GM12878 (cell line): ENCODE measurements at regions not wholly inside any gene's neighbourhood (a gene's known extent, or its start where the extent isn't known, plus 50 kb on each side); places are given as distances from the start of the nearest gene placed in this dataset.

Experiments used
- ATAC-seq: fragments of 200-7000 bp; cut with Tn5 transposase; 3 replicates; pipeline ENCODE4 v1.9.1; 2020; ENCODE audit warnings: mild to moderate bottlenecking, moderate library complexity
- BruUV-seq: library from RNA; stranded (reverse); fragments of 400-500 nt; replicated peaks from 2 replicates; lab custom pipeline; 2021; lab: Mats Ljungman, UMichigan
- CTCF ChIA-PET: fragments of 300-600 bp; sonication (Branson Sonifier 250); formaldehyde crosslinking; extraction: SDS; loops from one replicate; lab custom pipeline; 2021; ENCODE audit warnings: inconsistent platforms; lab: Yijun Ruan, JAX
- POLR2A ChIA-PET: fragments of 350-600 bp; formaldehyde crosslinking; extraction: SDS; loops from one replicate; lab custom pipeline; 2021; ENCODE audit warnings: inconsistent platforms; lab: Charles Lee
- RAD21 ChIA-PET: fragments of 300-600 bp; sonication (Branson Sonifier 250); formaldehyde crosslinking; loops from one replicate; lab custom pipeline; 2023; ENCODE audit warnings: antibody characterized with exemption; ENCODE audit not compliant: unreplicated experiment; lab: Charles Lee
- SMC1A ChIA-PET: fragments of 300-600 bp; sonication (Branson Sonifier 250); formaldehyde crosslinking; loops from one replicate; lab custom pipeline; 2023; ENCODE audit not compliant: unreplicated experiment, uncharacterized antibody; lab: Charles Lee
- DNase-seq: peaks from one replicate; pipeline ENCODE4 v3.0.0-alpha.2; 2011; ENCODE audit warnings: low read depth, low spot score
- FAIRE-seq: peaks from 3 replicates; lab custom pipeline; 2011; peaks lifted over from hg19 to GRCh38; lab: Jason Lieb, UNC
- H2AFZ ChIP-seq: 2 replicates; pipeline ENCODE4 v1.6.0; 2011; ENCODE audit warnings: low read depth, low read length, control low read depth; ENCODE audit not compliant: control insufficient read depth
- H3K27ac ChIP-seq: 2 replicates; pipeline ENCODE4 v1.5.1; 2011; ENCODE audit warnings: control low read depth; ENCODE audit not compliant: control insufficient read depth, insufficient read depth
- H3K27me3 ChIP-seq, 2 experiments: replicated peaks in 1 of 2; 2 replicates each; pipeline versions ENCODE4 v1.6.0 to v1.6.1; 2011; ENCODE audit warnings: low read length in 1 of 2; ENCODE audit not compliant: control insufficient read depth in 2 of 2, insufficient read depth in 2 of 2
- H3K36me3 ChIP-seq, 2 experiments: 2 replicates each; pipeline ENCODE4 v1.5.1; 2011; ENCODE audit warnings: low read length in 1 of 2; ENCODE audit not compliant: control insufficient read depth in 2 of 2, insufficient read depth in 2 of 2
- H3K4me1 ChIP-seq: 2 replicates; pipeline ENCODE4 v1.6.1; 2011; ENCODE audit warnings: mild to moderate bottlenecking, low read length, moderate library complexity, mixed read lengths; ENCODE audit not compliant: control insufficient read depth, insufficient read depth
- H3K4me2 ChIP-seq: 2 replicates; pipeline ENCODE4 v1.6.0; 2011; ENCODE audit warnings: control low read depth; ENCODE audit not compliant: control insufficient read depth, insufficient read depth
- H3K4me3 ChIP-seq: fragments of 200-600 bp; sonication (generic); 2 replicates; pipeline ENCODE4 v1.5.1; 2016
- H3K79me2 ChIP-seq: 2 replicates; pipeline ENCODE4 v1.6.0; 2011; ENCODE audit warnings: low read length; ENCODE audit not compliant: control insufficient read depth, insufficient read depth
- H3K9ac ChIP-seq: 2 replicates; pipeline ENCODE4 v1.8.0; 2011; ENCODE audit warnings: low read length, control low read depth, mixed read lengths; ENCODE audit not compliant: control insufficient read depth, insufficient read depth
- H3K9me3 ChIP-seq: replicated peaks from 3 replicates; pipeline ENCODE4 v1.5.1; 2011; ENCODE audit warnings: mild to moderate bottlenecking, low read length; ENCODE audit not compliant: control insufficient read depth, insufficient read depth
- H4K20me1 ChIP-seq: 2 replicates; pipeline ENCODE4 v1.6.0; 2011; ENCODE audit not compliant: control insufficient read depth, insufficient read depth
- JUND ChIP-seq: IDR thresholded peaks from 2 replicates; pipeline ENCODE4 v1.6.1; 2012; ENCODE audit warnings: low read depth, mild to moderate bottlenecking, low read length, improper control_type of control experiment, moderate library complexity
- SUPT20H ChIP-seq: IDR thresholded peaks from 2 replicates; pipeline ENCODE4 v1.6.1; 2011; ENCODE audit warnings: low read depth, mild to moderate bottlenecking, low read length, moderate library complexity, borderline replicate concordance; ENCODE audit not compliant: control insufficient read depth
- ZNF207 ChIP-seq: fragments of 450-650 bp; IDR thresholded peaks from 2 replicates; pipeline ENCODE4 v1.6.1; 2014; ENCODE audit warnings: antibody characterized with exemption, mild to moderate bottlenecking, borderline replicate concordance
- ZSCAN29 ChIP-seq: fragments of 450-650 bp; IDR thresholded peaks from 2 replicates; pipeline ENCODE4 v1.6.1; 2017; ENCODE audit warnings: mild to moderate bottlenecking, moderate library complexity
- WGBS: methylation state at CpG from one replicate; pipeline ENCODE4 v1.1.6; 2016; ENCODE audit warnings: low lambda C conversion rate; ENCODE audit not compliant: insufficient replicate concordance, insufficient coverage; ENCODE audit errors: missing lambda C conversion rate; 5-methylcytosine and 5-hydroxymethylcytosine counted together
- in situ Hi-C: fragments of 300-500 bp; cut with MboI; formaldehyde crosslinking; loops from 9 replicates; pipeline ENCODE4 v1.14.3; 2018; ENCODE audit warnings: mixed read lengths
- intact Hi-C: fragments of 100-400 bp; cut with micrococcal nuclease; formaldehyde crosslinking; loops from one replicate; pipeline ENCODE4 v1.14.2; 2022; ENCODE audit not compliant: unreplicated experiment
- TF ChIP-seq, protein P1 (sequence below): fragments of 450-650 bp; formaldehyde crosslinking; IDR thresholded peaks from 2 replicates; pipeline ENCODE4 v1.4.0; 2020; ENCODE audit warnings: mild to moderate bottlenecking, moderate library complexity

DNA sequence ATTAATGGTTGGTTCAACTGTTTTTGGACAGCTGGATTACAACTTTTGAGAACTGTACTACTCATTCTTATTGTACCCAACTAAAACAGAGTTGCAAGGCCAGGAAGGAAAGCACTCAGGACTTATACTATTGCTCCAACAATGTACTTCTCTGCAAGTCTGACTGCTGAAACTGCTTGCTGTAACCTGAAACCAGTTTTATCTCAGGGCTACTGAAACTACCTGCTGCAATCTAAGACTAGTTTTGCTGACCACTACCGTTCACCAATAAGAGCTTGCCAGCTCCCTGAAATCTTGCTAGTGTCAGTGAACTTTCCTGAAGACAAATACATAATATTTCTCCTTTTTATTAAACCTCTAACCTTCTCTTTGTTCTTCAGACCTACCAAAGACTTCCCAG lies 157.3 kb downstream of the CDCA7 start:
- Histone ChIP-seq H3K27ac (no peak overlapping the region), H3K9ac (no peak overlapping the region), H3K4me2 (no peak overlapping the region), H3K4me1 (no peaks in the 10 kb centered on the region), H3K9me3 (no peaks in the 10 kb centered on the region), H3K4me3 (no peak overlapping the region), H3K27me3 (no peaks in the 10 kb centered on the region), H3K36me3 (no peaks in the 10 kb centered on the region), H2AFZ (no peak overlapping the region), H4K20me1 (no peaks in the 10 kb centered on the region), H3K79me2 (no peaks in the 10 kb centered on the region)
- intact Hi-C loops (no loop called here), in situ Hi-C loops (no loop called here)
- no peak for ATAC-seq
- DNase-seq = no peak
- ChIA-PET RAD21 (no interaction called here), CTCF (no interaction called here), POLR2A (no interaction called here), SMC1A (no interaction called here)
- FAIRE-seq = no peak
- TF ChIP-seq, protein P1, sequence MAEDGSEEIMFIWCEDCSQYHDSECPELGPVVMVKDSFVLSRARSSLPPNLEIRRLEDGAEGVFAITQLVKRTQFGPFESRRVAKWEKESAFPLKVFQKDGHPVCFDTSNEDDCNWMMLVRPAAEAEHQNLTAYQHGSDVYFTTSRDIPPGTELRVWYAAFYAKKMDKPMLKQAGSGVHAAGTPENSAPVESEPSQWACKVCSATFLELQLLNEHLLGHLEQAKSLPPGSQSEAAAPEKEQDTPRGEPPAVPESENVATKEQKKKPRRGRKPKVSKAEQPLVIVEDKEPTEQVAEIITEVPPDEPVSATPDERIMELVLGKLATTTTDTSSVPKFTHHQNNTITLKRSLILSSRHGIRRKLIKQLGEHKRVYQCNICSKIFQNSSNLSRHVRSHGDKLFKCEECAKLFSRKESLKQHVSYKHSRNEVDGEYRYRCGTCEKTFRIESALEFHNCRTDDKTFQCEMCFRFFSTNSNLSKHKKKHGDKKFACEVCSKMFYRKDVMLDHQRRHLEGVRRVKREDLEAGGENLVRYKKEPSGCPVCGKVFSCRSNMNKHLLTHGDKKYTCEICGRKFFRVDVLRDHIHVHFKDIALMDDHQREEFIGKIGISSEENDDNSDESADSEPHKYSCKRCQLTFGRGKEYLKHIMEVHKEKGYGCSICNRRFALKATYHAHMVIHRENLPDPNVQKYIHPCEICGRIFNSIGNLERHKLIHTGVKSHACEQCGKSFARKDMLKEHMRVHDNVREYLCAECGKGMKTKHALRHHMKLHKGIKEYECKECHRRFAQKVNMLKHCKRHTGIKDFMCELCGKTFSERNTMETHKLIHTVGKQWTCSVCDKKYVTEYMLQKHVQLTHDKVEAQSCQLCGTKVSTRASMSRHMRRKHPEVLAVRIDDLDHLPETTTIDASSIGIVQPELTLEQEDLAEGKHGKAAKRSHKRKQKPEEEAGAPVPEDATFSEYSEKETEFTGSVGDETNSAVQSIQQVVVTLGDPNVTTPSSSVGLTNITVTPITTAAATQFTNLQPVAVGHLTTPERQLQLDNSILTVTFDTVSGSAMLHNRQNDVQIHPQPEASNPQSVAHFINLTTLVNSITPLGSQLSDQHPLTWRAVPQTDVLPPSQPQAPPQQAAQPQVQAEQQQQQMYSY (CRISPR knock-in tag) = no peak
- TF ChIP-seq SUPT20H (no peak), JUND (no peak), ZSCAN29 (no peak), ZNF207 (no peak)
- no TSS peak for BruUV-seq
- WGBS = 31% methylated on average over 1 of the region's 1 CpG
